ENCODE measurements at regions not wholly inside any gene's neighbourhood (a gene's known extent, or its start where the extent isn't known, plus 50 kb on each side); places are given as distances from the start of the nearest gene placed in this dataset.

GRCh38 chr3:930866-931265, 162.0 kb upstream of the CNTN6 start:
- no peak for TF ChIP-seq POLR2AphosphoS5 (IDR thresholded peaks at IDR 0.05; ENCODE audit: low read depth, low read length)
- no peak for TF ChIP-seq TAF1 (IDR thresholded peaks at IDR 0.05; ENCODE audit: borderline replicate concordance, low read depth, low read length)
- no peak for TF ChIP-seq POLR2A (IDR thresholded peaks at IDR 0.05; ENCODE audit: low read depth, low read length)
